HepG2 (cell line): ENCODE measurements at regions not wholly inside any gene's neighbourhood (a gene's known extent, or its start where the extent isn't known, plus 50 kb on each side); places are given as distances from the start of the nearest gene placed in this dataset.

ENCODE experiments used
- ATF6 ChIP-seq: sonication (generic); formaldehyde crosslinking; conservative IDR thresholded peaks from 2 replicates; pipeline ENCODE4 v1.4.0; 2020; ENCODE audit warnings: missing genetic modification reagents
- BRD4 ChIP-seq: sonication (generic); formaldehyde crosslinking; IDR thresholded peaks from 2 replicates; pipeline ENCODE4 v1.4.0; 2020; ENCODE audit warnings: missing genetic modification reagents
- CAMTA2 ChIP-seq: sonication (generic); formaldehyde crosslinking; IDR thresholded peaks from 2 replicates; pipeline ENCODE4 v1.4.0; 2020; ENCODE audit warnings: mild to moderate bottlenecking, missing genetic modification reagents, borderline replicate concordance
- CCDC6 ChIP-seq: sonication (generic); formaldehyde crosslinking; IDR thresholded peaks from 2 replicates; pipeline ENCODE4 v1.8.1; 2022; ENCODE audit warnings: mild to moderate bottlenecking, missing genetic modification reagents, moderate library complexity
- ESRRA ChIP-seq: sonication (generic); formaldehyde crosslinking; IDR thresholded peaks from 2 replicates; pipeline ENCODE4 v1.5.1; 2020; ENCODE audit warnings: mild to moderate bottlenecking, low read depth, missing genetic modification reagents
- GABPB1 ChIP-seq: IDR thresholded peaks from 2 replicates; pipeline ENCODE4 v1.6.1; 2016; ENCODE audit warnings: mild to moderate bottlenecking, missing genetic modification reagents, moderate library complexity, missing compliant biosample characterization
- HMG20B ChIP-seq: conservative IDR thresholded peaks from 2 replicates; pipeline ENCODE4 v1.6.1; 2016; ENCODE audit warnings: missing genetic modification reagents, missing compliant biosample characterization
- IRF2 ChIP-seq: IDR thresholded peaks from 2 replicates; pipeline ENCODE4 v1.6.1; 2018; ENCODE audit warnings: missing genetic modification reagents, missing compliant biosample characterization
- MBD4 ChIP-seq: IDR thresholded peaks from 2 replicates; pipeline ENCODE4 v1.6.1; 2012; ENCODE audit warnings: low read length, inconsistent platforms, borderline replicate concordance
- MLX ChIP-seq: IDR thresholded peaks from 2 replicates; pipeline ENCODE4 v1.6.1; 2016
- NR1H2 ChIP-seq: sonication (generic); formaldehyde crosslinking; IDR thresholded peaks from 2 replicates; pipeline ENCODE4 v1.8.1; 2022; ENCODE audit warnings: low read depth, missing genetic modification reagents, borderline replicate concordance
- NR2F1 ChIP-seq, 2 experiments: fragments of 450-650 bp in 1 of 2; formaldehyde crosslinking in 1 of 2; IDR thresholded peaks; 2 replicates each; pipeline versions ENCODE4 v1.5.0 to v1.6.1; 2016 to 2020; ENCODE audit warnings: mild to moderate bottlenecking in 1 of 2, missing compliant biosample characterization in 1 of 2, missing genetic modification reagents in 1 of 2, moderate library complexity in 1 of 2
- SAFB2 ChIP-seq: sonication (generic); formaldehyde crosslinking; IDR thresholded peaks from 2 replicates; pipeline ENCODE4 v1.5.1; 2020; ENCODE audit warnings: missing genetic modification reagents, low read depth, mild to moderate bottlenecking, borderline replicate concordance
- SOX5 ChIP-seq: IDR thresholded peaks from 2 replicates; pipeline ENCODE4 v1.6.1; 2016; ENCODE audit warnings: borderline replicate concordance
- TCF12 ChIP-seq, 2 experiments: fragments of 450-650 bp in 1 of 2; sonication (generic) in 1 of 2; formaldehyde crosslinking in 1 of 2; IDR thresholded peaks; 2 replicates each; pipeline versions ENCODE4 v1.6.1 to v1.8.0; 2017 to 2022; ENCODE audit warnings: antibody characterized with exemption in 1 of 2, mild to moderate bottlenecking in 1 of 2, missing genetic modification reagents in 1 of 2, moderate library complexity in 1 of 2
- TEAD3 ChIP-seq: optimal IDR thresholded peaks from 2 replicates; pipeline ENCODE3; 2016; ENCODE audit warnings: borderline replicate concordance
- THAP9 ChIP-seq: sonication (generic); formaldehyde crosslinking; IDR thresholded peaks from 2 replicates; pipeline ENCODE4; 2020; ENCODE audit warnings: missing genetic modification reagents, mild to moderate bottlenecking, borderline replicate concordance
- ZBTB4 ChIP-seq: sonication (generic); formaldehyde crosslinking; IDR thresholded peaks from 2 replicates; pipeline ENCODE4 v1.4.0; 2020; ENCODE audit warnings: missing genetic modification reagents, mild to moderate bottlenecking, borderline replicate concordance
- ZMYM4 ChIP-seq: sonication (generic); formaldehyde crosslinking; IDR thresholded peaks from 2 replicates; pipeline ENCODE4 v1.8.1; 2023; ENCODE audit warnings: mild to moderate bottlenecking, missing genetic modification reagents
- ZNF3 ChIP-seq: IDR thresholded peaks from 2 replicates; pipeline ENCODE4 v1.7.0; 2017; ENCODE audit warnings: inconsistent platforms
- ZNF354B ChIP-seq: sonication (generic); formaldehyde crosslinking; IDR thresholded peaks from 2 replicates; pipeline ENCODE4 v1.8.0; 2022; ENCODE audit warnings: mild to moderate bottlenecking, missing genetic modification reagents
- ZNF7 ChIP-seq: IDR thresholded peaks from 2 replicates; pipeline ENCODE4 v1.6.1; 2016; ENCODE audit warnings: missing biosample characterization, missing genetic modification reagents

- TF ChIP-seq HMG20B (CRISPR knock-in tag) (peak; percentile 94), NR1H2 (CRISPR knock-in tag) (no peak), TCF12 (IDR thresholded peaks at IDR 0.05) (no peak), TCF12 (CRISPR knock-in tag; IDR thresholded peaks at IDR 0.05) (no peak; the same call in 1 of the 2 replicates), ZMYM4 (CRISPR knock-in tag) (no peak; the same call in 1 of the 2 replicates), ATF6 (CRISPR knock-in tag) (no peak), SAFB2 (CRISPR knock-in tag) (peak; percentile 66; the same call in 1 of the 2 replicates), ESRRA (CRISPR knock-in tag) (peak; percentile 83; the same call in 1 of the 2 replicates), ZNF354B (CRISPR knock-in tag) (no peak), TEAD3 (CRISPR knock-in tag) (peak; percentile 88), ZNF3 (CRISPR knock-in tag) (peak; percentile 91), CCDC6 (no peak), MLX (CRISPR knock-in tag) (peak; percentile 93; the same call in 1 of the 2 replicates), ZNF7 (CRISPR knock-in tag) (no peak; the same call in 1 of the 2 replicates), IRF2 (CRISPR knock-in tag) (peak; percentile 89), MBD4 (peak; percentile 55; the same call in 1 of the 2 replicates), NR2F1 (CRISPR knock-in tag; IDR thresholded peaks at IDR 0.05) (peak; percentile 83 to 93), BRD4 (CRISPR knock-in tag) (no peak), GABPB1 (CRISPR knock-in tag) (peak; percentile 20; the same call in 1 of the 2 replicates), CAMTA2 (CRISPR knock-in tag) (no peak), THAP9 (CRISPR knock-in tag) (no peak), SOX5 (CRISPR knock-in tag) (peak; percentile 98), ZBTB4 (CRISPR knock-in tag) (no peak)
These were observed 104.1 kb upstream of the PTPN1 start (continued) for GRCh38 chr20:50405915-50406609.
